ENCODE measurements at regions not wholly inside any gene's neighbourhood (a gene's known extent, or its start where the extent isn't known, plus 50 kb on each side); places are given as distances from the start of the nearest gene placed in this dataset.
"Not testable (repeated sequence)": the region's sequence is repeated elsewhere in the genome, so short reads cannot be mapped to it uniquely, and the experiment has no call there.

- DNase-seq (ENCODE audit: low spot score) = no peak
Measured at GRCh38 chr2:7530001-7530400, 612.8 kb downstream of the RNF144A start.

DNA sequence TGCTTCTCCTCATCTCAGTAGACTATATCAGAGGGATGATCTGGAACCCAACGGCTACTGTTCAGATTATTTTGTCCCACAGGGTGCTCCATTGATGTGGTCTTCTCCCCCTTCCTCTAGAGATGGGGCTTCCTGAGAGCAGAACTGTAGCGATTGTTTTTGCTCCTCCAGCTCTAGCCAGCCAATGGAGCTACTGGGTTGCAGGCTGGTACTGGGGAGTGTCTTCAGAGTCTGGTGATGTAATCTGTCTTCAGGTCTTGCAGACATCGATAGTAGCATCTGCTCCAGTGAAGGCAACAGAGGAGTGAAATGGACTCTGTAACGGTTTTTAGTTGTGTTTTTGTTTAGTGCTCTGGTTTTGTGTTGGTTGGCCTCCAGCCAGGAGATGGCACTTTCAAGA, 621.9 kb downstream of the RNF144A start:
- DNase-seq (ENCODE audit: low spot score) = no peak

DNA sequence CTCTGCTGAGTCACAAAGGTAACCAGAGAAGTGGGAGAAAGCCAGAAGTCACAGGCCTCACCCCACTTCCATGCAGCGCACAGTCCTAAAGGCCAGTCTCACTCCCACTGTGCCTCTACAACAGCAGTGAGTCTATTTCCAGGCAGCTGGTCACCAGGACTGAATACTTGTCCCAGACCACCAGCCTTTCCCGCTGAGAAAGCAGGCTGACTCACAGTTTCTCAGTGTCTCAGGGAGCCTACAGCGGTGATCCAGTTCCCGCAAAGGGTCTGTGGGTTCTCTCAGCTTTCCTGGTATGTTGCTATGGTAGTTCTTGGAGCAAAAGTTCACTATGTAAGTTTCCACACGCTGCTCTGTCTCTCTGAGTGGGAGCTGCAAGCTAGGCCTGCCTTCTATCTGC, 622.5 kb downstream of the RNF144A start:
- DNase-seq (ENCODE audit: low spot score) = no peak

DNA sequence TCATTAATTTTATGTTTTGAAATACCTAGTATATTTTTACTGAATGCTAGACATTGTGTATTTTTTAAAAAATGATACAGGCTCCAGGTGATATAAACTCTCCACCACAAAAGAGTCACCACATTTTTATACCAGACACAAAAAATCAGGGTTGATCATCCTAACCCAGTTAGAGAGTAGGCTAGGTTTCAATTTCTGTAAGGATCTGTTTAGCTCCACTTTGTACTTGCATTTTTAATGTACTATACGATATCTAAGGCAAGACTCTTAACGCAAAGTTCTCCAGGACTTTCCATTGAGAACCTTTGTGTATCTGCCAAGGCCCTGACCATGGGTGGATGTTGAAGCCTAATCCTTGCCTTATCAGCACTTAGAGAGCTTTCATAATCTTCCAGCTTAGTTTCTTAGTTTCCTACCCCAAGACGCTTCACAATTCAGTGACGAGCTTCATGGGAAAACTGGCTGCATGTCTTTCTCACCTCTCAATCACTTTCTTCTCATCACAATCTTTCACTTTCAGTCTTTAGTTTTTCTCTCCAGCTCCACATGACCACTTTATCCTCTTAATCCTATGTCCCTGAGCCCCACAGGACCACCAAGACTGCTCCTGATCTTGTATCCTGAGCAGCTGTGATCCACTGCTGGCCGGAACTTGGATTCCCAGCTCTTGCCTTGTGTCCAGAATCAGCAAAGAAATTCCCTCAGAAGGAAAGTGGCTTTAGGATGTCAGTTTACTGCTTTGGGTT, 635.8 kb downstream of the RNF144A start:
- no peak for DNase-seq (ENCODE audit: low spot score)

- no peak for DNase-seq (ENCODE audit: low spot score)
Measured at GRCh38 chr2:7555260-7555659, 638.0 kb downstream of the RNF144A start.

GRCh38 chr2:7557376-7557775, 640.2 kb downstream of the RNF144A start:
- DNase-seq (ENCODE audit: low spot score) = no peak

GRCh38 chr2:7559791-7560190, 642.6 kb downstream of the RNF144A start:
- DNase-seq (ENCODE audit: low spot score) = no peak

GRCh38 chr2:7566382-7566881, 649.2 kb downstream of the RNF144A start:
- DNase-seq (ENCODE audit: low spot score) = no peak

GRCh38 chr2:7567116-7567515, 649.9 kb downstream of the RNF144A start:
- DNase-seq (ENCODE audit: low spot score) = not testable (repeated sequence)

DNA sequence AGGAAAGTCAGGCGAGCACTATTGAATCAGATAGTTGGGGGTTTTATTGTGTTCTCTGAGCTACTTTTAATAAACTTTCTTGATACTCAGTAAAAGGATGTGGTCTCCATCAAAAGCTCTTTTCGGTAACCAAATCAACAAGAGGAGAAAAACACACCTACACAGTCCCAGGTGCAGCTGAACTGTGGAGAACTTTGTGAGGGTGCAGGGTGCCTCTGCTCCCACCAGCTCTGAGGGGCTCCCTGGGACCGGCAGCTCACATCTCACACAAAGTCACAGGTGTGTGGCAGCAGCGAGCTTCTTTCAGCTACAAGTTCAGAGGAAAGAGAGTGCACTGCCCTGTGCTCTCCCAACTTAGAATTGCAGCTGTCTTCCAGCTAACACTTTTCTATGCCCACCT, 650.4 kb downstream of the RNF144A start:
- DNase-seq (ENCODE audit: low spot score) = no peak

- DNase-seq (ENCODE audit: low spot score) = no peak
Measured at GRCh38 chr2:7570247-7570646, 653.0 kb downstream of the RNF144A start.

DNA sequence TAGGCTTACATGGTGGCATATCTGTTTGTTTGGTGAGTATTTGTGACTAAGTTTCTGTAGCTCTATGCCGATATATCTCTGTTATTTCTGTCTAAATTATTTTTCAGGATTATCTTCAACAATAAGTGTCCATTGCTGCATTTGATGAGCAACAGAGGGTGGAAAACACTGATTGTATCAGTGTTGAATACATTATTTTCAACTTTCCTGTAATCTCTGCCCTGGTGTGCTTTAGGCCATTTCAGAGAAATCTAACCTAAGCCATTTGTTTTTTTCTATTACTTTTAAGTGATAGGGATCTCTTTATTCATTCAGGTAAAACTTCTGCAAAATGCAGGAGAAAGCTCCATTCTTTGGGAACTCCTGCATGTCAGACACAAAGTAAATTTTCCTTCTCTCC, 654.5 kb downstream of the RNF144A start:
- no peak for DNase-seq (ENCODE audit: low spot score)

DNA sequence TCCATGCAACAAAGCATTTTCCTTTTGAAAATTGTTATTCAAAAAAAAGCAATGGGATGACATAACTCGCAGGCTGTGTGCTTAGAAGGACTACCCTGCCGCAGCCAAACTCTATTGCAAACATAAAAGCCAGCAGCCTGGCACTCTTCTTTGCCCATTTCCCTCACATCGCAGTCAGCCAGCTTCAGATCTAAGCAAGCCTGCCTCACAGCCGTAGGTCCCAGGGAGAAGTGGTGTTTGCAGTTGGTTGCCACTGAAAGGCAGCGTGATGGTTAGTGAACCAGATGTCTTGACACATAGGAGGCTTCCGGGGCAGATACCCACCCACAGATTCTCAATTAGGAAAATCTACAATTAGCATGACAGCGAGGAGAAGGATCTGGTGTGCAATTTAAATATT, 655.2 kb downstream of the RNF144A start:
- DNase-seq (ENCODE audit: low spot score) = no peak

DNA sequence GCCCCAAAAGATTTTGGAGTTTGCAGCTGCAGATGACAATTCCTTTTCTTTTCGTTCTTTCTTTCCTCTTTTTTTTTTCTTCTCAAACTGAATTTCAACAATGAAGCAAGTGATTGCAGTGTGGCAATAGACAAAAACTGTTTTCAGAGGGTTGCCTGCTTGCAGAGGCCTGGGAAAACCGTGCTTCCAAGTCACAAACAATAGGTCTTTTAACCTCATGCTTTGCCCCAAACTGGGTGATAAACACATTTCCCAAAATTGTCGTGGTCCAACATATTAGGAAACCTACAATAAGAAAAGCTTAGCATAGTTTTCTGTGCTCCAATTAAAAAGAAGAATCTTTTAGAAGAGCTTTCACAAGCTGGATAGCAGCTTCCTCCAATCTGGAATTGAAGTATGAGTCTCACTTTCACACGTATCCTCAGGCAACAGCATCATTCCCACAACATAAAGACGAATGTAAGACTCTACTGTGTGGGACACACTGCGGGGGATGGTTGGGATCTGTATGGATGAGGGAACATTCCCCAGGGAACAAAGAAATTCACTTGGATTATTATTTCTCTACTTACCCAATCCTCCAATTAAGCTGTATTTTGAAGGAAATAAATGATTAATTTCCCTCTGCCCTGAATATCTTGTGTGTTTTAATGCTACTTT, 656.1 kb downstream of the RNF144A start:
- no peak for DNase-seq (ENCODE audit: low spot score)

- no peak for DNase-seq (ENCODE audit: low spot score)
Measured at GRCh38 chr2:7574385-7574784, 657.2 kb downstream of the RNF144A start.

- DNase-seq (ENCODE audit: low spot score) = no peak
Measured at GRCh38 chr2:7577769-7578168, 660.6 kb downstream of the RNF144A start.

GRCh38 chr2:7584017-7584416, 666.8 kb downstream of the RNF144A start:
- no peak for DNase-seq (ENCODE audit: low spot score)

GRCh38 chr2:7586898-7587297, 669.7 kb downstream of the RNF144A start:
- no peak for DNase-seq (ENCODE audit: low spot score)

DNA sequence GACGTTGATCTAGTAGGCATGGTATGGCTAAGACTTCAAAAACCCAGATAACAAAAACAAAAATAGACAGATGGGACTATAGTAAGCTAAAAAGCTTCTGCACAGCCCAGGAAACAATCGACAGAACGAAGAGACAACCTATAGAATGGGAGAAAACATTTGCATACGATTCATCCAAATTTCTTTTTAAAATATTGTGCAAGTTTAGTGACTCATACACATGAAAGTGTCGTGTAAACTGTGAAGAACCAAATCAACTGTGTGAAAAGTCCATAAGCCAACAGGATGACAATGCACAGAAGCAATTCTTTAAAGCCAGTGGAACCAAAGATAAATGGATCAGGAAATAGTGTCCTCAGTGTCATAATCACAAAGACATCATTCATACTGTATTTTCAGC, 671.1 kb downstream of the RNF144A start:
- DNase-seq (ENCODE audit: low spot score) = no peak

- no peak for DNase-seq (ENCODE audit: low spot score)
Measured at GRCh38 chr2:7592618-7593140, 675.5 kb downstream of the RNF144A start.

DNA sequence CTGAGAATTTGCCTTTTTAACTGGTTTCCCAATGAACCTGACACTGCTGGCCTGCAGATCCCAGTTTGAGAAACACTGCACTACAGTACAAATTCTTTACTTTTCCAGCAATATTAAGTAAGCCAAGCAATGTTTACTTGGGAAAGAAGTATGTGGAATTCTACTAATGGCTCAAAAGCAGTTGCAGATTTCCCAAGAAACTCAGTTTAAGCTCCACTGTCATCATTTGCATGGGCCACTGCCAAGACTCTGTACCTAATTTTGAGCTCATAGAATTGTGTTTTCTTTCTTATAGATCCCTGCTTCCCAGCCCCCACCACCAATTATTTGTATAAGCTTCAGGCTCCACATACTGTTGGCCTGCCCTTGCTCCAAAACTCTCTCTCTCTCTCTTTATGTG, 676.1 kb downstream of the RNF144A start:
- no peak for DNase-seq (ENCODE audit: low spot score)

DNA sequence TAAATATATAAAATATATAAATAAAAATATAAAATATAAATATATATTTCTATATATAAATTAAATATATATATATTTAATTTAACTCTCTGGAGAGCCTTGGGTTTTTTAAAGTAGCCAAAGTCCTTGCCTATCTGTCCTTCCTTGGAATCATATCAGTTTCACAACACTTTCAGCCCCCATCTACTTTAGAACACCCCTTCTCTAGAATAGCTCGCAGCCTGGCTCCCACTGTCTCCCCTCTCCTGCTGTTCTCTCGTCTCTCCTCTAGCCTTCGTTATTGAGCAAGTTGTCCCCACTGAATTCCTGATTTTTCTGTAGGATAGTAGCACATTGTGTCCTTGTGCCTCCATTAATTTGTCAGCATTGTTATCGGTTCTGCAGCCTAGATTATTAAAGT, 677.0 kb downstream of the RNF144A start:
- no peak for DNase-seq (ENCODE audit: low spot score)

DNA sequence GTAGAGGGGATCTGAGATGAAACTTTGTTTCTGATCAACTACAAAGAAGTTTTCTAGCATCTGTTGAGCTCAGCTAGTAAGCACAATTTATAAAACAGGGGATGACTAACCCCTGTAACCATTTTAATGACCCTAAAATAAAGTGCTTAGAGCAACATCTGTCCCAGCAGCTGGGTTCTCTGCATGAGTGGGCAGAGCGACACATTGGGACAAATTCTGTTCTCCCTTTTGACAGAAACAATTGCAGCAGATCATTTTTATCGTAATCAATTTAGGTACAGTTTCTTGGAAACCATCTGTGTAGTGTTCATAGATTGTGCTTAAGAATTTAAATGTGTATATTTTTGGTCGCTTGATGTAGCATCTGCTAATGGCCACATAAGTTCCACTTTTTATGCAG, 678.0 kb downstream of the RNF144A start:
- DNase-seq (ENCODE audit: low spot score) = no peak
